Keratinocyte (primary cell): ENCODE measurements at regions not wholly inside any gene's neighbourhood (a gene's known extent, or its start where the extent isn't known, plus 50 kb on each side); places are given as distances from the start of the nearest gene placed in this dataset.

ENCODE experiments used
- DNase-seq: peaks from one replicate; pipeline ENCODE4 v3.0.0-alpha.2; 2011; ENCODE audit warnings: low read depth, missing footprints, low spot score
- FAIRE-seq: peaks from 2 replicates; lab custom pipeline; 2011; peaks lifted over from hg19 to GRCh38; lab: Jason Lieb, UNC
- H2AFZ ChIP-seq: 2 replicates; pipeline ENCODE4 v1.6.0; 2012; ENCODE audit warnings: low read length, control low read depth, inconsistent platforms; ENCODE audit not compliant: control insufficient read depth
- H3K27ac ChIP-seq: 2 replicates; pipeline ENCODE4 v1.5.1; 2011; ENCODE audit warnings: low read length; ENCODE audit not compliant: control insufficient read depth, insufficient read depth
- H3K27me3 ChIP-seq: 3 replicates; pipeline ENCODE4 v1.6.0; 2011; ENCODE audit warnings: low read length; ENCODE audit not compliant: control insufficient read depth, insufficient read depth; ENCODE audit errors: extremely low read depth
- H3K36me3 ChIP-seq, 2 experiments: 2 replicates in 1 of 2; 3 replicates in 1 of 2; pipeline ENCODE4 v1.5.1; 2011; ENCODE audit warnings: low read length in 2 of 2, mild to moderate bottlenecking in 1 of 2; ENCODE audit not compliant: control insufficient read depth in 2 of 2, insufficient read depth in 2 of 2; ENCODE audit errors: extremely low read depth in 1 of 2
- H3K4me1 ChIP-seq: 3 replicates; pipeline ENCODE4 v1.5.1; 2011; ENCODE audit warnings: low read length; ENCODE audit not compliant: control insufficient read depth, insufficient read depth; ENCODE audit errors: extremely low read depth
- H3K4me2 ChIP-seq: 3 replicates; pipeline ENCODE4 v1.6.0; 2011; ENCODE audit warnings: low read depth, low read length; ENCODE audit not compliant: control insufficient read depth, insufficient read depth; ENCODE audit errors: extremely low read depth
- H3K4me3 ChIP-seq, 3 experiments: fragments of 200-600 bp in 1 of 3; sonication (generic) in 1 of 3; 2 replicates in 2 of 3; 3 replicates in 1 of 3; pipeline ENCODE4 v1.5.1; 2011 to 2016; ENCODE audit warnings: low read length in 3 of 3, mild to moderate bottlenecking in 3 of 3, control low read depth in 2 of 3, inconsistent platforms in 1 of 3, low read depth in 1 of 3, mixed read lengths in 1 of 3, mixed run types in 1 of 3, moderate library complexity in 1 of 3; ENCODE audit not compliant: control insufficient read depth in 2 of 3, insufficient read depth in 2 of 3; ENCODE audit errors: extremely low read depth in 1 of 3
- H3K79me2 ChIP-seq: 2 replicates; pipeline ENCODE4 v1.6.0; 2012; ENCODE audit warnings: low read length; ENCODE audit not compliant: control insufficient read depth, insufficient read depth
- H3K9ac ChIP-seq: 3 replicates; pipeline ENCODE4 v1.6.0; 2011; ENCODE audit warnings: low read length; ENCODE audit not compliant: control insufficient read depth, insufficient read depth; ENCODE audit errors: extremely low read depth
- H3K9me1 ChIP-seq: 3 replicates; pipeline ENCODE4 v1.6.0; 2011; ENCODE audit warnings: low read length; ENCODE audit not compliant: control insufficient read depth, insufficient read depth; ENCODE audit errors: extremely low read depth
- H3K9me3 ChIP-seq: 2 replicates; pipeline ENCODE4 v1.5.1; 2012; ENCODE audit warnings: low read depth, low read length; ENCODE audit not compliant: control insufficient read depth
- H4K20me1 ChIP-seq: 3 replicates; pipeline ENCODE4 v1.6.0; 2011; ENCODE audit warnings: low read length; ENCODE audit not compliant: control insufficient read depth, insufficient read depth; ENCODE audit errors: extremely low read depth
- EZH2 ChIP-seq: IDR thresholded peaks from one replicate; pipeline ENCODE4 v1.6.1; 2012; ENCODE audit warnings: inconsistent platforms, mild to moderate bottlenecking, low read length, moderate library complexity
- dilution Hi-C: fragments of 300-500 bp; cut with MboI; formaldehyde crosslinking; loops from one replicate; pipeline ENCODE4 v1.7.0; 2020; ENCODE audit warnings: low sequenced_read_pairs; ENCODE audit not compliant: extremely low pct_ligation_motif_present
- TF ChIP-seq, protein P1 (sequence below), 3 experiments: IDR thresholded peaks in 1 of 3; conservative IDR thresholded peaks in 1 of 3; optimal IDR thresholded peaks in 1 of 3; 2 replicates in 2 of 3; 3 replicates in 1 of 3; pipeline versions ENCODE3 to v1.5.1; 2011; ENCODE audit warnings: low read length in 3 of 3, mild to moderate bottlenecking in 3 of 3, moderate library complexity in 2 of 3, control low read depth in 1 of 3, inconsistent platforms in 1 of 3; ENCODE audit not compliant: insufficient read depth in 2 of 3; ENCODE audit errors: extremely low read depth in 1 of 3

DNA sequence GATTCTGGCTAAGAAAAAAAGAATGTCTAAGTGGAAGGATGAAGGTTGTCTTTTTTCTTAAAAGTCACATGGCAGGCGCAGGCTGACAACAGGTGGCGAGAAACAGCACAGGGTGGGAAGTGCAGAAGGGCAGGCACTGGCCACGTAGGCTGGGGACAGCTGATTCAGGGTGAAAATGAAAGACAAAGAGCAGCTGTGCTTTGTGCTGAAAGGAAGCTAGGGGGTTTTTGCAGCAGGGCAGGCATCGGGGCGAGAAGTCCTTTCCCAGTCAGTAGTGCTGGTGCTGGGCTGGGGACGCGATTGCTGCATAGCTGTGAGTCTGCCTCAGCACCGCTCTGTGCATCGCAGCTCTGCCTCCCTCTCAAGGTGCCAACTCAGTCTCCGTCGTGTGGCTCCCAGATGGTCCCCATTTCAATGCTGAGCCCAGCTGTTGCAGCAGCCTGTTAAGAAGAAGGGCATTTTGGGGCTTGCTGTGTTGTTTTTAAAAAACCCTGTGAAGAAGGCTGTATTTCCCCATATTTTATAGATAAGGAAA, 183.1 kb upstream of the CCL2 start:
- no peaks in the 10 kb centered on the region for H3K27me3 ChIP-seq
- dilution Hi-C loops, result no loop called here
- H3K27ac ChIP-seq, result no peak overlapping the region
- H3K9me1 ChIP-seq, result no peaks in the 10 kb centered on the region
- no peaks in the 10 kb centered on the region for H3K4me1 ChIP-seq
- no peak overlapping the region for H2AFZ ChIP-seq
- no peaks in the 10 kb centered on the region for H4K20me1 ChIP-seq
- H3K79me2 ChIP-seq, result no peaks in the 10 kb centered on the region
- H3K9ac ChIP-seq, result no peak overlapping the region
- no peak overlapping the region for H3K4me3 ChIP-seq
- DNase-seq (no peak), FAIRE-seq (no peak)
- no peak overlapping the region for H3K4me2 ChIP-seq
- TF ChIP-seq, protein P1, sequence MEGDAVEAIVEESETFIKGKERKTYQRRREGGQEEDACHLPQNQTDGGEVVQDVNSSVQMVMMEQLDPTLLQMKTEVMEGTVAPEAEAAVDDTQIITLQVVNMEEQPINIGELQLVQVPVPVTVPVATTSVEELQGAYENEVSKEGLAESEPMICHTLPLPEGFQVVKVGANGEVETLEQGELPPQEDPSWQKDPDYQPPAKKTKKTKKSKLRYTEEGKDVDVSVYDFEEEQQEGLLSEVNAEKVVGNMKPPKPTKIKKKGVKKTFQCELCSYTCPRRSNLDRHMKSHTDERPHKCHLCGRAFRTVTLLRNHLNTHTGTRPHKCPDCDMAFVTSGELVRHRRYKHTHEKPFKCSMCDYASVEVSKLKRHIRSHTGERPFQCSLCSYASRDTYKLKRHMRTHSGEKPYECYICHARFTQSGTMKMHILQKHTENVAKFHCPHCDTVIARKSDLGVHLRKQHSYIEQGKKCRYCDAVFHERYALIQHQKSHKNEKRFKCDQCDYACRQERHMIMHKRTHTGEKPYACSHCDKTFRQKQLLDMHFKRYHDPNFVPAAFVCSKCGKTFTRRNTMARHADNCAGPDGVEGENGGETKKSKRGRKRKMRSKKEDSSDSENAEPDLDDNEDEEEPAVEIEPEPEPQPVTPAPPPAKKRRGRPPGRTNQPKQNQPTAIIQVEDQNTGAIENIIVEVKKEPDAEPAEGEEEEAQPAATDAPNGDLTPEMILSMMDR (optimal IDR thresholded peaks at IDR 0.05 in 1 of 3, IDR thresholded peaks at IDR 0.05 in 1 of 3, conservative IDR thresholded peaks at IDR 0.05 in 1 of 3; ENCODE audit: extremely low read depth in 1 of 3, insufficient read depth in 2 of 3, low read length in 3 of 3), result no peak
- TF ChIP-seq EZH2, result no peak
- no peaks in the 10 kb centered on the region for H3K9me3 ChIP-seq
- no peaks in the 10 kb centered on the region for H3K36me3 ChIP-seq

DNA sequence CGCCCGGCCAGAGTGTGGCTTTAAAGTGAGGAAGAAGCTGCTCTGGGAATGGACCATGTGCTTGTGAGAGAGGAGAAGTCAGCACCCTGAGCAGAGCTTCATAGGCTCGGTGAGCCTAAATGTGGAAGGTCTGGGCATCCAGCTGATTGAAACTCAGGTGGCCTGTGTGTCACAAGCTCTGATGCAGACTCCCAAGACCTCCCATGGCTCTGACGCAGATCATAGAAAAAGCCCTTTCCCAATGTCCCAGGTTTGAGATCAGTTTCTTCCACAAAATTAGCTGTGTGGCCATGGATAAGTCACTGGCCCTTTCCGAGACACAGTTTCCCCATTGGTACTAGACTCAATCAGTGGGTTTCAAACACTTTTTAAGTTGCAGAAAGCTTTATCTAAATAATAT, 180.0 kb upstream of the CCL2 start:
- H3K9me1 ChIP-seq, result no peaks in the 10 kb centered on the region
- H4K20me1 ChIP-seq, result no peaks in the 10 kb centered on the region
- no peak for FAIRE-seq
- H3K27me3 ChIP-seq, result no peaks in the 10 kb centered on the region
- H3K9ac ChIP-seq, result no peak overlapping the region
- H3K36me3 ChIP-seq, result no peaks in the 10 kb centered on the region
- H3K27ac ChIP-seq, result no peak overlapping the region
- H2AFZ ChIP-seq, result no peak overlapping the region
- dilution Hi-C loops, result no loop called here
- no peaks in the 10 kb centered on the region for H3K9me3 ChIP-seq
- no peak for DNase-seq
- TF ChIP-seq, protein P1 (optimal IDR thresholded peaks at IDR 0.05 in 1 of 3, IDR thresholded peaks at IDR 0.05 in 1 of 3, conservative IDR thresholded peaks at IDR 0.05 in 1 of 3; ENCODE audit: extremely low read depth in 1 of 3, insufficient read depth in 2 of 3, low read length in 3 of 3), result no peak
- no peak for TF ChIP-seq EZH2
- no peak overlapping the region for H3K4me2 ChIP-seq
- no peaks in the 10 kb centered on the region for H3K79me2 ChIP-seq
- H3K4me1 ChIP-seq, result no peaks in the 10 kb centered on the region
- no peak overlapping the region for H3K4me3 ChIP-seq
